ENCODE measurements at regions not wholly inside any gene's neighbourhood (a gene's known extent, or its start where the extent isn't known, plus 50 kb on each side); places are given as distances from the start of the nearest gene placed in this dataset.
"Not testable (repeated sequence)": the region's sequence is repeated elsewhere in the genome, so short reads cannot be mapped to it uniquely, and the experiment has no call there.

DNA sequence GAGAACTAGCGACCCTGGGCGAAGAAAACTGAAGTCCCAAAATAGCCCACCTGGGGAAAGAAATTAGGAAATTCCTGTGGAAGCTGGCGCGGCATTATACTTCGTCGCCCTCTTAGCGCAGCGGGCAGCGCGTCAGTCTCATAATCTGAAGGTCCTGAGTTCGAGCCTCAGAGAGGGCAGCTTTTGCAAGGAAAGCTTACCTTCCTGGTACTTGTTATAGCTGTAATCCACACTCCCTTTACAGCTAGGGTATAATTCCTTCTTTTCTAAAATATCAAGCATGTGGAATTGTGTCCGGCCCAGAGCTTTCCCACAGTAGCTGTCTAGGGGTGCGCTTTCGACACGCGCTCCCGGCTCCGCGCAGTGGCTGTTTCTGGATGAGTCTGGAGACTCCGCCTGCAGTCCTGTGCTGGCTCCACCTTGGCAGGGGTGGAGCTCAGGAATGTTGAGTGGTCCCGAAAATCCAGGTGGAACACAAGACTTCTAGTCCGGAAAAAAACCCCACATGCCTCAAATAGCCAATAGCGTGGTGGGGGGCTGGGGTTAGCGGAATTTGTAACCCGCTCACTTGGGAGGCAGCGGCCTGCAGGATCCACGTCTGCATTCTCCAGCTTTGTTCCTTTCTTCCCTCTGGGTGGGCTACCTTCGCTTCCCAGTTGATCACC, 83.7 kb upstream of the ZNF322 start:
- H3K9ac ChIP-seq (ENCODE audit: low read depth in 1 of 2, low read length in 2 of 2): no peak overlapping the region
- H3K4me1 ChIP-seq (ENCODE audit: control insufficient read depth in 4 of 4, insufficient read depth in 4 of 4, low read length in 3 of 4): no peaks in the 10 kb centered on the region
- 12% methylated on average over 25 of the region's 28 CpGs for WGBS
- H3K36me3 ChIP-seq (ENCODE audit: control insufficient read depth in 4 of 4, insufficient read depth in 3 of 4, low read depth in 1 of 4, low read length in 3 of 4): no peaks in the 10 kb centered on the region
- no peak for TF ChIP-seq EGR1 (IDR thresholded peaks at IDR 0.05; ENCODE audit: low read depth in 2 of 2)
- no peak for TF ChIP-seq RXRA (IDR thresholded peaks at IDR 0.05)
- no peak for TF ChIP-seq SP1 (IDR thresholded peaks at IDR 0.05)
- no peak for TF ChIP-seq NR2F2 (IDR thresholded peaks at IDR 0.05)
- no peak overlapping the region for H3K4me3 ChIP-seq (ENCODE audit: low read depth in 1 of 3, low read length in 3 of 3)
- peaks cover 0 to 10% (median 2%) of the 10 kb centered on the region in 4 donors for H3K27me3 ChIP-seq (ENCODE audit: control insufficient read depth in 4 of 4, insufficient read depth in 4 of 4, low read length in 3 of 4)
- no peak overlapping the region for H3K27ac ChIP-seq (ENCODE audit: low read depth in 1 of 2, low read length in 2 of 2)
- no peak for DNase-seq (ENCODE audit: low spot score)
- peaks cover 0 to 12% (median 10%) of the 10 kb centered on the region in 4 donors for H3K9me3 ChIP-seq (ENCODE audit: control insufficient read depth in 4 of 4, low read length in 3 of 4)

DNA sequence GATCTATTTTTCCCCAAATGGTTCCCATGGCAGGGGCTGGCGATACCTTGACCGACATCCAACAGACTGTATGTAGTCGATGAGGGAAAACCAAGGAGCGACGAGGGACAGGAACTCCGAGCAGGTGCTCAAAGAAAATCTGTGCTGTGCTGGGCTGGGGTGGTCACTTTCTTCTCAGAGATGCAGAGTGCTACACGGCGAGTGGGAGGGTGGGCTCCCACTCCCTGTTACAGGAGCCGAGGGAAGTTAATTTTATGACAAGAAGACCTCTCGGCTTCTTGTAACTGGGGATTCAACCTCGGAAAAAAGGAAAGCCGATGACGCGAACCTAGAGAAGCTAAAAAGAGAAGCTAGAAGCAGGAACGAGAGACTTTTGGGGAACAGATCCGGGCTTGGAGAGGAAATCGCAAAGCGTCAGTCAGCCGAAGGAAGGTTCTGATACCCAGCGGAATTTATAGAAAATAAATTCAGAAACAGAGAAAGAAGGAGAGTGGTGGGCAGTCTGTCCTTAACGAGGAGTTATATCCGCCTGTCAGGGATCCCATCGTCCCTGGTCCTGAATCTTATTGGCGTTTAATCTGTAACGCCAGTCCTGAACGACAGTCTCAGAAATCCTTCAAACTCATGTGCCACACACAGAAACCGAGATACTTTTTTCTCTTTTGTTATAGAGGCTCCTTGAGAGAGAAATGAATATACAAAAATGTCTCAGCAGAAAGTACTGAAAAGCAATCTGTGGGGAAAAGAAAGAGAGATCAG, 84.6 kb upstream of the ZNF322 start:
- Histone ChIP-seq H3K27me3 (ENCODE audit: control insufficient read depth in 4 of 4, insufficient read depth in 4 of 4, low read length in 3 of 4) (peaks cover 0 to 10% (median 2%) of the 10 kb centered on the region in 4 donors), H3K9ac (ENCODE audit: low read depth in 1 of 2, low read length in 2 of 2) (no peak overlapping the region), H3K36me3 (ENCODE audit: control insufficient read depth in 4 of 4, insufficient read depth in 3 of 4, low read depth in 1 of 4, low read length in 3 of 4) (no peaks in the 10 kb centered on the region), H3K4me1 (ENCODE audit: control insufficient read depth in 4 of 4, insufficient read depth in 4 of 4, low read length in 3 of 4) (no peaks in the 10 kb centered on the region), H3K4me3 (ENCODE audit: low read depth in 1 of 3, low read length in 3 of 3) (no peak overlapping the region), H3K27ac (ENCODE audit: low read depth in 1 of 2, low read length in 2 of 2) (no peak overlapping the region), H3K9me3 (ENCODE audit: control insufficient read depth in 4 of 4, low read length in 3 of 4) (peaks cover 0 to 12% (median 10%) of the 10 kb centered on the region in 4 donors)
- WGBS: 7% methylated on average over 27 of the region's 27 CpGs
- TF ChIP-seq EGR1 (IDR thresholded peaks at IDR 0.05; ENCODE audit: low read depth in 2 of 2) (no peak), GABPA (IDR thresholded peaks at IDR 0.05 in 1 of 2, conservative IDR thresholded peaks at IDR 0.05 in 1 of 2) (no peak), SP1 (IDR thresholded peaks at IDR 0.05) (no peak), RXRA (IDR thresholded peaks at IDR 0.05) (no peak)
- no peak for DNase-seq (ENCODE audit: low spot score)

DNA sequence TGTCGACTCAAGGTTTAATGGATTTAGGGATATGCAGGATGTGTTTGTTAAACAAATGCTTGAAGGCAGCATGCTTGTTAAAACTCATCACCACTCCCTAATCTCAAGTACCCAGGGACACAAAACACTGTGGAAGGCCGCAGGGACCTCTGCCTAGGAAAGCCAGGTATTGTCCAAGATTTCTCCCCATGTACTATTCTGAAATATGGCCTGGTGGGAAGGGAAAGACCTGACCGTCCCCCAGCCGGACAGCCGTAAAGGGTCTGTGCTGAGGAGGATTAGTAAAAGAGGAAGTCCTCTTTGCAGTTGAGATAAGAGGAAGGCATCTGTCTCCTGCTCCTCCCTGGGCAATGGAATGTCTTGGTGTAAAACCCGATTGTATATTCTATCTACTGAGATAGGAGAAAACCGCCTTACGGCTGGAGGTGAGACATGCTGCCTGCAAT, 85.3 kb upstream of the ZNF322 start:
- not testable (repeated sequence) for H3K4me3 ChIP-seq (ENCODE audit: low read depth in 1 of 3, low read length in 3 of 3); DNase-seq (ENCODE audit: low spot score); H3K4me1 ChIP-seq (ENCODE audit: control insufficient read depth in 4 of 4, insufficient read depth in 4 of 4, low read length in 3 of 4); H3K9ac ChIP-seq (ENCODE audit: low read depth in 1 of 2, low read length in 2 of 2); H3K36me3 ChIP-seq (ENCODE audit: control insufficient read depth in 4 of 4, insufficient read depth in 3 of 4, low read depth in 1 of 4, low read length in 3 of 4); H3K27ac ChIP-seq (ENCODE audit: low read depth in 1 of 2, low read length in 2 of 2)
- Histone ChIP-seq H3K9me3 (ENCODE audit: control insufficient read depth in 4 of 4, low read length in 3 of 4) (peaks cover 0 to 12% (median 10%) of the 10 kb centered on the region in 4 donors), H3K27me3 (ENCODE audit: control insufficient read depth in 4 of 4, insufficient read depth in 4 of 4, low read length in 3 of 4) (peaks cover 0 to 10% (median 2%) of the 10 kb centered on the region in 4 donors)
- 5% methylated on average over 8 of the region's 8 CpGs for WGBS

DNA sequence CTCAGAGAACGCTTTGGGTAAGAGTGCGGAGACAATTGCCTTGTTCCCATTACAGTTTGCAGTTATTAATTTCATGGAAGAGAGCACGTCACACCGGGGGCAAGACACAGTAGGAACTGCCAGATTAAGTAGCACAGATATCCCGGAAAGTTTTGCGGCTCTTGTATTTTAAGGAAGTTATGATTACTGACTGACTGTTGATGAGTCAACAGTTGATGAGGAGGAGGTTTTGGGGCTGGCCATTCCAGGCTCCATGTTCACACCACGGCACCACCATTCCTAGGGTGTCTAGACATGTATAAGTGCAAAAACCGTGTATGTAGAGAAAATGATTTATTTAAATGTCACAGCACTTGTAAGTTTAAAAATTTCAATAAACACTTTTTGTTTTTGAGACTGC, 86.4 kb upstream of the ZNF322 start:
- not testable (repeated sequence) for H3K4me1 ChIP-seq (ENCODE audit: control insufficient read depth in 4 of 4, insufficient read depth in 4 of 4, low read length in 3 of 4); H3K36me3 ChIP-seq (ENCODE audit: control insufficient read depth in 4 of 4, insufficient read depth in 3 of 4, low read depth in 1 of 4, low read length in 3 of 4); DNase-seq (ENCODE audit: low spot score); H3K27ac ChIP-seq (ENCODE audit: low read depth in 1 of 2, low read length in 2 of 2); H3K9ac ChIP-seq (ENCODE audit: low read depth in 1 of 2, low read length in 2 of 2); H3K4me3 ChIP-seq (ENCODE audit: low read depth in 1 of 3, low read length in 3 of 3)
- H3K27me3 ChIP-seq (ENCODE audit: control insufficient read depth in 4 of 4, insufficient read depth in 4 of 4, low read length in 3 of 4): peaks cover 0 to 10% (median 2%) of the 10 kb centered on the region in 4 donors
- H3K9me3 ChIP-seq (ENCODE audit: control insufficient read depth in 4 of 4, low read length in 3 of 4): peaks cover 0 to 12% (median 10%) of the 10 kb centered on the region in 4 donors
- 20% methylated on average over 8 of the region's 8 CpGs for WGBS

DNA sequence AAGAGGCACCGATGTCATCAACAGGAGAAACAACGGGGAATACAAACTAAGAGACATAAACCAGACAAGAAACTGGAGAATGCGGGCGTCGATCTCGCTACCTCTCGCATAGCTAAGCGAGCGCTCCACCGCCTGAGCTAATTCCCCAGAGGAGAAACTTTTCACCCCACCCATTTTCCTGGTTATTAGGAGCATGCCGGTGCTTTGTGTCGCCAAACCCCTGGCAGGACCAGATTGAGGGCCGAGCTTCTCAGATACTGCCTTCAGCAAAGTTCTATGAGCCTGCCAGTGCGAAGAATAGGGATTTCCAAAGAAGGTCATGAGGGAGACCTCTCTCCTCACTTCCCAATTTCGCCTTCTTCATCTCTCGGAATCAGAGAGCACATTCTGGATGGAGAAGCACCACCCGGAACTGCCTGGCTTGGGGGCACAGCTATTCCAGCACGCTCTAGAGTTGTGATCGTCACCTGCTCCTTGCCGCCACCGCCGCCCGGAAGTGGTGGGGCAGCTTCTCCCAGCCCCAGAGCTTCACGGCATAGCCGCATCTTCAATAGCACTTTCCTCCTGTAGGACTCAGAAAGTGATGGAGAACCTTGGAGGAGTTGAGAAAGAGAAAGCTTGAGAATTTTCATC, 89.7 kb upstream of the ZNF322 start:
- not testable (repeated sequence) for H3K9me3 ChIP-seq (ENCODE audit: control insufficient read depth in 4 of 4, low read length in 3 of 4); H3K4me3 ChIP-seq (ENCODE audit: low read depth in 1 of 3, low read length in 3 of 3); H3K27me3 ChIP-seq (ENCODE audit: control insufficient read depth in 4 of 4, insufficient read depth in 4 of 4, low read length in 3 of 4); H3K36me3 ChIP-seq (ENCODE audit: control insufficient read depth in 4 of 4, insufficient read depth in 3 of 4, low read depth in 1 of 4, low read length in 3 of 4); DNase-seq (ENCODE audit: low spot score); H3K27ac ChIP-seq (ENCODE audit: low read depth in 1 of 2, low read length in 2 of 2); H3K4me1 ChIP-seq (ENCODE audit: control insufficient read depth in 4 of 4, insufficient read depth in 4 of 4, low read length in 3 of 4); H3K9ac ChIP-seq (ENCODE audit: low read depth in 1 of 2, low read length in 2 of 2)
- 5% methylated on average over 25 of the region's 25 CpGs for WGBS

DNA sequence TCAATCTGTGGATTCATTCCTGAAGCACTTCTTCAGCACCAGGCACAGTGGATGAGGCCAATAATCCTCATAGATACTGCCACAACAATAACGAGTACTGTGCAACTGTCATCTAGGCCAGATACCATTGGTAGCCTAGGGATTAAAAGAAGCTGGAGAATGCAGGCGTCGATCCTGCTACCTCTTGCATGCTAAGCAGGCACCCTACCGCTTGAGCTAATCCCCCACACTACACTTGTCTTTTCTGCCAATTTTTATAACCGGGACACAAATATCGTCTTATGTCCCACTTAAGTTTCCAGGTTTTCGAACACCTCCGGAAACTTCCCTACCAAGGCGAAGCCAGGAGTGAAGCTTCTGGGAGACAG, 90.2 kb upstream of the ZNF322 start:
- not testable (repeated sequence) for H3K36me3 ChIP-seq (ENCODE audit: control insufficient read depth in 4 of 4, insufficient read depth in 3 of 4, low read depth in 1 of 4, low read length in 3 of 4); H3K27ac ChIP-seq (ENCODE audit: low read depth in 1 of 2, low read length in 2 of 2); H3K27me3 ChIP-seq (ENCODE audit: control insufficient read depth in 4 of 4, insufficient read depth in 4 of 4, low read length in 3 of 4); H3K9me3 ChIP-seq (ENCODE audit: control insufficient read depth in 4 of 4, low read length in 3 of 4); H3K9ac ChIP-seq (ENCODE audit: low read depth in 1 of 2, low read length in 2 of 2); H3K4me3 ChIP-seq (ENCODE audit: low read depth in 1 of 3, low read length in 3 of 3); DNase-seq (ENCODE audit: low spot score); H3K4me1 ChIP-seq (ENCODE audit: control insufficient read depth in 4 of 4, insufficient read depth in 4 of 4, low read length in 3 of 4)
- 10% methylated on average over 9 of the region's 9 CpGs for WGBS
